Fibroblast of lung (primary cell): ENCODE measurements at regions not wholly inside any gene's neighbourhood (a gene's known extent, or its start where the extent isn't known, plus 50 kb on each side); places are given as distances from the start of the nearest gene placed in this dataset.

Source experiments
- DNase-seq, 2 donors: peaks; one replicate each; pipeline versions ENCODE4 v3.0.0 to v3.0.0-alpha.2; 2010; ENCODE audit warnings: low read depth in 2 of 2
- H2AFZ ChIP-seq: 2 replicates; pipeline ENCODE4 v1.5.1; 2012; ENCODE audit warnings: low read length, control low read depth, inconsistent platforms
- H3K27ac ChIP-seq: 2 replicates; pipeline ENCODE4 v1.5.1; 2011; ENCODE audit warnings: low read length, control low read depth; ENCODE audit not compliant: insufficient read depth
- H3K27me3 ChIP-seq: 2 replicates; pipeline ENCODE4 v1.5.1; 2011; ENCODE audit warnings: mild to moderate bottlenecking, low read length; ENCODE audit not compliant: control insufficient read depth, insufficient read depth
- H3K36me3 ChIP-seq: 2 replicates; pipeline ENCODE4 v1.5.1; 2011; ENCODE audit warnings: low read length; ENCODE audit not compliant: control insufficient read depth, insufficient read depth
- H3K4me1 ChIP-seq: 2 replicates; pipeline ENCODE4 v1.5.1; 2011; ENCODE audit warnings: low read length; ENCODE audit not compliant: control insufficient read depth, insufficient read depth; ENCODE audit errors: extremely low read depth
- H3K4me2 ChIP-seq: 2 replicates; pipeline ENCODE4 v1.5.1; 2011; ENCODE audit warnings: low read length, control low read depth; ENCODE audit not compliant: insufficient read depth; ENCODE audit errors: extremely low read depth
- H3K4me3 ChIP-seq, 4 experiments: fragments of 200-600 bp in 1 of 4; sonication (generic) in 1 of 4; replicated peaks in 1 of 4; 2 replicates each; pipeline ENCODE4 v1.5.1; 2011 to 2016; ENCODE audit warnings: low read length in 4 of 4, low read depth in 3 of 4, mild to moderate bottlenecking in 3 of 4, control low read depth in 2 of 4, inconsistent platforms in 1 of 4, mixed read lengths in 1 of 4; ENCODE audit not compliant: insufficient read depth in 1 of 4; ENCODE audit errors: control extremely low read depth in 1 of 4
- H3K79me2 ChIP-seq: 2 replicates; pipeline ENCODE4 v1.5.1; 2012; ENCODE audit warnings: mild to moderate bottlenecking, low read length, inconsistent platforms; ENCODE audit not compliant: control insufficient read depth, insufficient read depth
- H3K9ac ChIP-seq: 2 replicates; pipeline ENCODE4 v1.5.1; 2011; ENCODE audit warnings: mild to moderate bottlenecking, low read length, control low read depth; ENCODE audit not compliant: insufficient read depth
- H3K9me3 ChIP-seq: 2 replicates; pipeline ENCODE4 v1.5.1; 2012; ENCODE audit warnings: low read depth, low read length; ENCODE audit not compliant: control insufficient read depth, insufficient read depth
- H4K20me1 ChIP-seq: 2 replicates; pipeline ENCODE4 v1.5.1; 2011; ENCODE audit warnings: low read length; ENCODE audit not compliant: control insufficient read depth, insufficient read depth; ENCODE audit errors: extremely low read depth
- EZH2 ChIP-seq: IDR thresholded peaks from 2 replicates; pipeline ENCODE4 v1.5.1; 2012; ENCODE audit warnings: low read length, control low read depth, mild to moderate bottlenecking; ENCODE audit errors: missing control alignments
- TF ChIP-seq, protein P1 (sequence below), 2 donors: IDR thresholded peaks in 1 of 2; conservative IDR thresholded peaks in 1 of 2; 1 replicate in 1 of 2; 2 replicates in 1 of 2; pipeline ENCODE4 v1.5.1; 2011 to 2012; ENCODE audit warnings: low read length in 2 of 2, control low read depth in 1 of 2, inconsistent platforms in 1 of 2, low read depth in 1 of 2, mild to moderate bottlenecking in 1 of 2

DNA sequence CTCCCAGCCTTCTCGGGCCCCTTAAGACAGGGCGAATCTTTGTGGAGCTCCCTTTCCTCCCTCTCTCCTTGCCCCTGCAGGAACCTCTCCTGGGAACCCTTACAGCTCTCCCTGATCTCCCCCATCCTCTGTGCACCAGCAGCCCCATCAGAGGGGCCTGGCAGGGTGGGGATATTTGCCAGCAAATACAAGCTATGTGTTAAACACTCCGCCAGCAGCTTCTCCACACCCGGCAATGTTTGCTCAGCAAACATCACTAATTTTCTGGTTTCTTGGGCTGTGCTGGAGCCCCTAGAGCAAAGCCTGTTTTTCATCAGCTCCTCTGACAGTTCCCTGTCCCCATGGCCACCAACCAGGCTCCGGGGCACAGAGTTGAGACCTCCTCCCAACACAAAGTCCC is 147.5 kb upstream of the LHX5 start:
- DNase-seq, result no peak
- Histone ChIP-seq H3K4me1 (no peaks in the 10 kb centered on the region), H3K36me3 (no peaks in the 10 kb centered on the region), H3K9me3 (no peaks in the 10 kb centered on the region), H3K27ac (no peak overlapping the region), H3K4me2 (no peak overlapping the region), H3K27me3 (no peaks in the 10 kb centered on the region), H4K20me1 (no peaks in the 10 kb centered on the region), H3K79me2 (no peaks in the 10 kb centered on the region), H2AFZ (no peak overlapping the region), H3K4me3 (no peak overlapping the region), H3K9ac (no peak overlapping the region)
- TF ChIP-seq, protein P1, sequence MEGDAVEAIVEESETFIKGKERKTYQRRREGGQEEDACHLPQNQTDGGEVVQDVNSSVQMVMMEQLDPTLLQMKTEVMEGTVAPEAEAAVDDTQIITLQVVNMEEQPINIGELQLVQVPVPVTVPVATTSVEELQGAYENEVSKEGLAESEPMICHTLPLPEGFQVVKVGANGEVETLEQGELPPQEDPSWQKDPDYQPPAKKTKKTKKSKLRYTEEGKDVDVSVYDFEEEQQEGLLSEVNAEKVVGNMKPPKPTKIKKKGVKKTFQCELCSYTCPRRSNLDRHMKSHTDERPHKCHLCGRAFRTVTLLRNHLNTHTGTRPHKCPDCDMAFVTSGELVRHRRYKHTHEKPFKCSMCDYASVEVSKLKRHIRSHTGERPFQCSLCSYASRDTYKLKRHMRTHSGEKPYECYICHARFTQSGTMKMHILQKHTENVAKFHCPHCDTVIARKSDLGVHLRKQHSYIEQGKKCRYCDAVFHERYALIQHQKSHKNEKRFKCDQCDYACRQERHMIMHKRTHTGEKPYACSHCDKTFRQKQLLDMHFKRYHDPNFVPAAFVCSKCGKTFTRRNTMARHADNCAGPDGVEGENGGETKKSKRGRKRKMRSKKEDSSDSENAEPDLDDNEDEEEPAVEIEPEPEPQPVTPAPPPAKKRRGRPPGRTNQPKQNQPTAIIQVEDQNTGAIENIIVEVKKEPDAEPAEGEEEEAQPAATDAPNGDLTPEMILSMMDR (conservative IDR thresholded peaks at IDR 0.05 in 1 of 2, IDR thresholded peaks at IDR 0.05 in 1 of 2; ENCODE audit: low read depth in 1 of 2, low read length in 2 of 2), result no peak
- TF ChIP-seq EZH2, result no peak

DNA sequence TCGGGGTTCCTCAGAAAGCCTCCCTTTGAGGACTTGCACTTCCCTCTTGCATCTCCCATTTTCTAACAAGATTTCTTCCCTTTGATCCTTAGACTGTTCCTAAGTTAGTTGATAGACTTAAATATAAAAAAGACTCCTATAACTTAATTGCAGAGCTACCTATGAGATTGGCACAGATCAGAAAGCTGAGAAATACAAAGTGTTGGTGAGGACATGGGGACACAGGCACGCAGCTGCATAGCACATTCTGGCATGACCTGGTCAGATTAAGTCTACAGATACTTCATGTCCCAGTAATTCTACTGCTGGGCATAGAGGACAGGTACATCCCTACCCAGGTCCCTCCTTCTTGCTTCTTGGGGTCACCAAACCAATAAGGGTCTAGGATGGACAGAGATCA is 141.7 kb upstream of the LHX5 start:
- no peak overlapping the region for H2AFZ ChIP-seq
- H3K27me3 ChIP-seq, result peaks cover 3% of the 10 kb centered on the region
- no peaks in the 10 kb centered on the region for H3K79me2 ChIP-seq
- no peaks in the 10 kb centered on the region for H3K4me1 ChIP-seq
- no peak for TF ChIP-seq EZH2
- TF ChIP-seq, protein P1 (conservative IDR thresholded peaks at IDR 0.05 in 1 of 2, IDR thresholded peaks at IDR 0.05 in 1 of 2; ENCODE audit: low read depth in 1 of 2, low read length in 2 of 2), result no peak
- H3K4me2 ChIP-seq, result no peak overlapping the region
- no peak for DNase-seq
- H3K9me3 ChIP-seq, result no peaks in the 10 kb centered on the region
- H3K27ac ChIP-seq, result no peak overlapping the region
- no peak overlapping the region for H3K9ac ChIP-seq
- H3K4me3 ChIP-seq, result no peak overlapping the region
- no peaks in the 10 kb centered on the region for H3K36me3 ChIP-seq
- H4K20me1 ChIP-seq, result no peaks in the 10 kb centered on the region

DNA sequence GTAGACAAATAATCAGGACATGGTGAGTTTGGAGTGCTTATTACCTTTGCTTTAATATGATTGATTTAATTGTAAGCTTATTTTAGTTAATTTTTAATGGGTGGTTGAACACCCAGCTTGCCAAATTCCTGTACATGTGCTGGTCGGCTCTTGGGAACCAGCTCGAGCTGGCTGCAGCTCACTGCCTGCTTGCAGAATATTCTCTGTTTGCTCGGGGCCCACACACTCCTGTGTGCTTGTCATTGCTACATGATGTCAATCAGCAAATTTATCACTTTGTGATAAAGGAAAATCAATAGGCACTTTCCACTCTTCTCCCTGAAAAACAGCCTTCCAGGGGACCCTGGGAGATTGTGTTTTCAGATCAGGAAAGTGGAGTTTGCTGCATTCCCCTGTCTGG is 141.1 kb upstream of the LHX5 start:
- H4K20me1 ChIP-seq, result no peaks in the 10 kb centered on the region
- no peak overlapping the region for H3K27ac ChIP-seq
- no peaks in the 10 kb centered on the region for H3K9me3 ChIP-seq
- H3K79me2 ChIP-seq, result no peaks in the 10 kb centered on the region
- DNase-seq, result no peak
- no peak overlapping the region for H2AFZ ChIP-seq
- no peak overlapping the region for H3K4me2 ChIP-seq
- no peaks in the 10 kb centered on the region for H3K4me1 ChIP-seq
- no peak overlapping the region for H3K4me3 ChIP-seq
- TF ChIP-seq, protein P1 (conservative IDR thresholded peaks at IDR 0.05 in 1 of 2, IDR thresholded peaks at IDR 0.05 in 1 of 2; ENCODE audit: low read depth in 1 of 2, low read length in 2 of 2), result no peak
- no peak for TF ChIP-seq EZH2
- no peak overlapping the region for H3K9ac ChIP-seq
- H3K36me3 ChIP-seq, result no peaks in the 10 kb centered on the region
- H3K27me3 ChIP-seq, result peaks cover 3% of the 10 kb centered on the region
